ENCODE measurements at regions not wholly inside any gene's neighbourhood (a gene's known extent, or its start where the extent isn't known, plus 50 kb on each side); places are given as distances from the start of the nearest gene placed in this dataset.
A peak's percentile ranks its signal among the peaks of the same experiment; 100 is the strongest.
"Not testable (repeated sequence)": the region's sequence is repeated elsewhere in the genome, so short reads cannot be mapped to it uniquely, and the experiment has no call there.

DNA sequence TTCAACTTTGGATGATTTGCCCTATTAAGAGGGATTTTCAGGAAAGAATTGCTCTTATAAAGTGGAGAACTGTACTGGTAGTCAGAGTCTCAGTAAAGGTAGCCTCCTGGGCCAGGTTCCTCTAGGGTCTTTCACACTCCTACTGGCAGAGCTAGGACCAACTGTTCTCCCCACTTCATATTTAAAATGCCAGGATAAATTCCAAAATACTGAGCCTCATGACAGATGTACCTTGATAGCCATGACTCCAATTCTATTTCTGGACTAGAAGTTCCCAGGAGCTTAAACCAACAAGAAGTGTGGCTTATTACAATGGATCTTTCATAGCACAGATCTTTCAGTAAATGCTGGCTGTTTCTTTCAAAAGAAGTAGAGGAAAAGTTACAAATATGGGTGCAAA lies 126.5 kb downstream of the C12orf75 start:
- DNase-seq (ENCODE audit: low spot score): no peak

DNA sequence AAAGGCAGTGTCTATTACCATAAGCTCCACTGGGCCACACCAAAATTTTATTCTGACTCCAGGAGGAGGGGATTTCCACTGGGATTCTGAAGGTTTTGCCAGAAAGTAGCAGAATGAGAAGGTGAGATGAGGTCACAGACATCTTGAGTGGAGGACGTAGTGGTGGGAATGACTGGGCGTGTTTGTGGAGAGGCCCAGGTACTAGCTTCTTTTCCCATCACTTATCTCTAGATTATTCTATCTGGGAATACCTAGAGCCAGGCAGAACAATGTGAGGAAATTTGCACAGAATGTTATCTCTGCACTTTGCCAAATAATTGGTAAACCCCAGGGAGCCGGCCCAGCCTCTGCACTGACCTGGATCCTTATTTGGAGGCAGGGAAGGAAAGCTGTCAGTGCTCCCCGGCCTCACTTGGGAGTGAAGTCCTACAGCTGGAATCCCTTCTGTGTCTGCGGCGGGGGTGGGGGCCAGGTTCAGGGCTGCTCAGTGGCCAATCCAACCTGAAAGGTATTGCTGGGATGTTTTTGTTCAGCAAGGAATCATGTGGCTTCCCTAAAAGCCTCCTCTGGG lies 129.4 kb downstream of the C12orf75 start:
- no peak for DNase-seq (ENCODE audit: low spot score)

DNA sequence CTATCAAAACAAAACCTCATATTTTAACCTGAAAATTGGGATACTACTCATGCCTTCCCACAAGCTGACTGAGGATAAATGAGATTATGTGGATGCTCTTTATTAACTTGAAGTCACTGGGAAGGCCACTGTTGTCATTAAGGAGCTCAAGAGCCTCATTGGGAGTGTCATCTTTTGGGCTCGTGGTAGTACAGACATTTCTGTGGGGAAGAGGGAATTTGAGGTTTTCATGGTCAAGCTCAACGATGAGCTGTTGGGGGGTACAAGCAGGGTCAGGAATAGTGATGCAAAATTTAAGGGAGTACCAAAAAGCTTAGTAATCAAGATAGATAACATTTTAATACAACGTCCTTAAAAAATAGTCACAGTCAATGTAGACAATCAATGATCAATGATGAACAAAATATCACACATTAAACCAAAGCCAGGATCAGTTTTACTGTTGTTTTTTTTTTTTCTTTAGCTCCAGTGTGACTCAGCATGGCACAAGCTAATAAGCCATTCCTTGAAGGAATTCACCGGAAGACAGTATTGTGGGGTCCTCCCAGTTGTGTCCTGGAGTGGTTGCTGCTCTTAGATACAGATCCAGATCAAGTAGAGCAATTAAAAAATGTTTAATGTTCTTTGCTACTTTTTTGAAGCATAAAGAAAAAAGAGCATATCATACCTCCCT lies 130.9 kb downstream of the C12orf75 start:
- DNase-seq (ENCODE audit: low spot score): no peak

DNA sequence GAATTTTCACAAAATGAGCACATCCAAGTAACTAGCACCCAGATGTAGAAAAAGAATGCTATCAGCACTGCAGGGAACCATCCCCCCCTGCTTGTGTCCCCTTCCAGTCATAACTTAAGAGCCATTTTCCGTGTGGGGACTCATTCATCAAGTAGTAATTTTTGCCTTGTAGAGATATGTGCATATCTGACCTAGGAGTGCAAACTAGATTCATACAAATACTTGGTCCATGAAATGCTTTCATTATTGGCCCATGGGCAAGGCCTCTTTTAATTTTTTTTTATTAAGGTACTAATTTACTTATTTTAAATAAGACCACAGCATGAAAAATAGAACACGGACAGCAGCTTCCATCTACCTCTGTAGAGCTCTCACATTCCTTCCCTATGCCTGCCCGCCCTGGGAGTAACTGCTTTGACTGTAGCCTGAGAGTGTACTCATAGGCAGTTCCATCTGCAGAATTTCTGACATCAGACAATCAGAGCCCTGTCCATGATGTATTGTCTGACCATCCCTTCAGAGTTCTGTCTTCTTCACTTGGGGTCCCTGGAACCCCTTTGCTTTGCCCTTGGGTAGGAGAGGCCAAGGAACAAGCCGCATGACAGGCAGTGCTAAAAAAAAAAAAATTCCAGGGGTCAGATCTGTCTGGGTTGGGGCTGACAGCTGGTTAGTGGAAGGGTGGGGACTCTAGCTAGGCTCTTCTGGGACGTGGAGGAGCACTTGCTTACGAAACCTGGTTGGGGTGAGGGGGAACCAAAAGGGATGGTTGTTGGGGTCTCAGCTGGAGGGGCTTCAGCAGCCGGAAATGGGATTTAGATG lies 131.7 kb downstream of the C12orf75 start:
- DNase-seq (ENCODE audit: low spot score): no peak

DNA sequence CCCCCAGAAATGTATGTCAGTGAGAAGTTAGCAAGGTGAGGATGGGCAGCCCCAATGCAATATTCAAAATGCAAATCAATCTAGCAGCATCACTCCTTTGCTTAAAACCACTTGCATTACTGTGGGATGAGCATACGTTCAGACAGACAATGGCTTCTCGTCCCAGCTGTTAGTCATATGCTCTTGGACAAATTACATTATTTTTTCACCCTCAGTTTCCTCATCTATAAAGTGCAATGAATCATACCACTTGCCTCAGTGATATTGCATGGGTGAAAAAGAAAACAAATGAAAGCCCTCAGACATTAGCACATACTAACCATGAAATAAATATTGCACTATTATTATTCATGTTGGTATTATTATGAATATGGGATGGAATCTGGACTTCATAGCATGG lies 132.3 kb downstream of the C12orf75 start:
- DNase-seq (ENCODE audit: low spot score): peak; percentile 60

DNA sequence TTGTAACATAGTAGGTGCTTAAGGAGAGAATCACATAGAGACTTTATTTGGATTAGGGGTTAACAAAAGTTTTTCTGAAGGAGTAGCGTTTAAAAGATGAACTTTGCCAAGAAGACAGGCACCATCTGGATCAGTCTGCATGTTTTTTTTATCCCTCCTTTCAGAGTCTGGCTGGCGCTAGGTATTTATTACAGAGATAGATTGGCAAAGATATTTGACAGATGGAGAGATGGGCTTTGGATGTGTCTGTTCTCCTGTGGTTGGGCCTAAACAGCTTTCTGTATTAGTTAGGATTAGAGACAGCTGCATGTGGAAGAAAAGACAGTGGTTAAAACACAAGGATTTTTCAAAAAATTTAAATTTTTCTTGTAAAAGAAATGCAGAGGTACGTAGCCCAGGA lies 133.9 kb downstream of the C12orf75 start:
- DNase-seq (ENCODE audit: low spot score): no peak

DNA sequence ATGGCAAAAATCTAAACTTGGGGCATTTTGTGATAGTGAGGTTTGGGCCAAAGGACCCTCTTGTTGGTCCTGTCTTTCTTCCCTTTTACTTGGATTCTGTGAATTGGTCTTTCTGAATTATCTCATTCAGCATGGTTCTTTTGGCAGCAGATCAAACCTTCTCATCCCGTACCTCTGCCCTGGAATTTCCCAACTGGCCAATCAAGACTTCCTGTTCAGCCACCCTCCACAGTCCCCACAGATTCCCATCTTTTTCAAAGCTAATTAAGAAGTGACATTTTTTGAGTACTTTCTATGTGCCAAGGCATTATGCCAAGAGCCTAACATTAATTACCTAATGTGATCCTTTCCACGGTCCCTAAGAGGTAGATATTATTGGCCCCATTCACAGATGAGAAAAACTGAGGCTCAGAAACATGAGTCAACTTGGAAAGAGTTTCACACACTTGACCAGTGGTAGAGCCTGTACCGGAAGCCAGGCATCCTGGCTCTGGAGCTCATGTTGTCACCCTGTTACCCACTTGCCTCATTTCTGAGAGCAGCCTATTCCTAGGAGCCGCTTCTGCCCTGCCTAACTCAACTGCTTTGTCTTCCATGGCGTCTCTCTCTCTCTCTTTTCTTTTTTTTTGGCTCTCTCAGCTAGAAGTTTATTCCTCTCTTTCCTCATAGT lies 135.9 kb downstream of the C12orf75 start:
- DNase-seq (ENCODE audit: low spot score): no peak

DNA sequence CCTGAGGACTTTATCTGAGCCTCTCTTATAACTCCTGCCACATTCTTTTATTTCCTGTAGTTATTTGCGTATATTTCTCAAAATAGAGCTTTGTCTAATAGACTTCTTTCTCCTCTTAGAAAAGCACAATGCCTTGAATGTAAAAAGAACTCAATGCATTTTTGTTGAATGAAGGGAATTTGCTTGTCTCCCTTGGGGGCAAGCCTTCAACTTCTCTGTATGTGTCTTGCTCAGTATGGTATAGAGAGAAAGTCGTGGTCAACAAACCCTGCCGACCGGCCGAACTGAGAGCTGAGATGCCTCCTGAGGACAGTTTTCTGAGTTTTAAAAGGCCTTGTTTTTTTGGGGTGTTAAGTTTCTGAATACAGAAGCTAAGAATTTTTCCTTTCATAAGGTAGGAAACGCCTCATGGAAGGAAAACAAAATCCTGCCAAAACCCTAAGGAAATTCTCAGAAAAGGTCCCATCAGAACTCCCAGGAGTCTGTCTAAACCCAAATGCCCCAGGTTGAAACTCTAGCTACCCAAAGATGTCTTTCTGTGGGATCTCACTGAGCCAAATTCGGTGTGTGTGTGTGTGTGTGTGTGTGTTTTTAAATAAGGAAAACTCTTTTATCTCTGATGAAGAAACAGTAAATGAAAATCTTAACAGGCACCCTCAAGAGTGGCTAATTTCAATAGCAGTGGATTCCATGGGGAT lies 136.6 kb downstream of the C12orf75 start:
- no peak for DNase-seq (ENCODE audit: low spot score)

DNA sequence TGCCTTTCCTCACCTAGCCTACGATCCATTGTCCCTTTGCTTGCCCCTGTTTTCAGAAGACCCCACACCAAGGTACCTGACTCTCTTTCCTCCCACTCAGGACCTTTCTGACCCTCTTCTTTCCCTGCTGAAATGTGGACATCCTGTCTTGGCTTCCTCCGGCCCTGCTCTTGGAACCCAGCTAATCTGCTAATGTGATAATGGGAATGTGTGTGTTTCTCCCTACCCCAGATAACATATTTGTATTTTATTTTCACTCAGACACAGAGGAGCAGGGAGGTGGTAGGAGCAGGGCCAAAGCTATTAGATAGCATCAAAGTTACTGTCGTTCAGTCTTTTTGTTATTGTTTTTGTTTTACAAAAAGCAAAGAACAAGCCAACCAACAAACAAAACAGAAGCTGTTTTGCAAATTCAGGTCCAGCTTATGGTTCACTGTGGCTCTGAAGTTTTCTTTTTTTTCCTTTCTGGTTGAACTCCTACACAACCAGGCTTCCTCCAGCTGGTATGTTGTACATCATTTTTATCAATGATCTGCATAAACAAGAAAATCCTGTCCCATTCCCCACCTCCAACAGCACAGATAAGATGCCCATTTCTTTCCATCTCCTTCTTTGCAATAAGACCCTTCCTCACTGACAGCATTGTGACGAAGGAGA lies 137.3 kb downstream of the C12orf75 start:
- no peak for DNase-seq (ENCODE audit: low spot score)

DNA sequence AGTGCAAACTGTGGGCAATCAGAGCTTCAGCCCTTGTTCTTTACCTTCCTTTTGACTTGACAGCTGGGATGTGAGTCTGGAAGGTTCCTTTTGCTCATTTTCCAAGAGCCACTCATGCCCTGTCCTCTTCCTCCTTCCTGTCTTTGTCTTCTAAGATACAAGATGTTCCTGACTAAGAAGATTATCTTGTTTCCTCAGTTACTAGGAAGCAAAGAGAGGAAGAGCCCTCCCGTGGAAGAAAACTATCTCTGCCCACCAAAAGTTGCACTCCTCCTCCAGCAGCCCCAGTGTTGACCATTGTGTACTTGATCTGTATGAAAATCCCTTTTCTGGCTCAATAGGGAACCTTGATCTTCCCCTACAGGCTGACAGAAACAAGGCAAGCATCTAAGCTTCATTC lies 138.0 kb downstream of the C12orf75 start:
- no peak for DNase-seq (ENCODE audit: low spot score)

DNA sequence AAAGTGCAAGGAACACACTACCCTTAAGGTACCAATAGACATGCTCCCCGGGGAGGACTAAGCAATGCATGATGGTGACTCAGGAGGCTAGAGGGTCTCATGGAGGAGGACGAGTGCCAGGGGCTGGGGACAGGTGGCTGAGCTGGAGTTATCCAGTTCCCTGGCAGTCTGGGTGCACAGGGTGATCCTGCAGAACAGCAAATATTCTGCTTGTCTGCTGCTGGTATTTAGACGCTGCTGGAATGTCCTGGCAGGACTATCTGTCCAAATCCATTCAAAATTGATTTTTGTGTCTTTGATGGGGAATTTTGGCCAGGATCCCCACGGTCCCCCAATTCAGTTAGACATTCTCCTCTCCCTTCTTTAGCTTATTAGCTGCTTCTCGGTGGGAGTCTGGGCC lies 138.7 kb downstream of the C12orf75 start:
- DNase-seq (ENCODE audit: low spot score): no peak

DNA sequence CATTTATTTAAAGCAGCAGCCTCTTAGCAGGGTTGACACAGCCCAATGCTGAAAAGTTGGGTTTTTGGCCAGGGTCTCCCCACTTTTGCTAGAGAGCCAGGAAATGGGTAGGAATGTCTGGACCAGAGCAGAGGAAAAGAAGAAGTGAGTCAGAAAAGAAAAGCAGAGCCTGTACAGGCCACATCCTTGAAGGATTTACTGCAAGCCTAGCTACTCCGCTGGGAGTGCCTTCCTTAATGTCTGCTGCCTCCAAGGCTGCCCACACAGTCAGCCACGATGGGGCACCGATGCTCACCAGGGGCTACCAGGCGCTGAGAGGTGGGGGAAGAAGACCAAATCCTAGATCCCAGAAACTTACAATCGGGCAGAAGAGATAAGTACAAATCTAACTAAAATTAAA lies 139.2 kb downstream of the C12orf75 start:
- DNase-seq (ENCODE audit: low spot score): peak; percentile 35

DNA sequence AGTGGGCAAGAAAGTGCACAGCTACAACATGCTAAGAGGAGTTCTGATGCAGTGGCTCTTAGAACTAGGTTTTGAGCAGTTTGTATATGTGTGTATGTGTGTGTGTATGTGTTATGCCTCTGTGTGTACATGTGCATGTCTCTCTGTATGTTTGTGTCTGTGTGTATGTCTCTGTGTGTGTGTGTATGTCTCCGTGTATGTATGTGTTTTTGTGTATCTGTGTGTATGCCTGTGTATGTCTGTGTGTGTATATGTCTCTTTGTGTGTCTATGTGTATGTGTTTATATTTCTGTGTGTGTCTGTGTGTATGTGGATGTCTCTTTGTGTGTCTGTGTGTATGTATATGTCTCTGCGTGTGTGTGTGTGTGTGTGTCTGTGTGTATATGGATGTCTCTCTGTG lies 139.6 kb downstream of the C12orf75 start:
- DNase-seq (ENCODE audit: low spot score): no peak

DNA sequence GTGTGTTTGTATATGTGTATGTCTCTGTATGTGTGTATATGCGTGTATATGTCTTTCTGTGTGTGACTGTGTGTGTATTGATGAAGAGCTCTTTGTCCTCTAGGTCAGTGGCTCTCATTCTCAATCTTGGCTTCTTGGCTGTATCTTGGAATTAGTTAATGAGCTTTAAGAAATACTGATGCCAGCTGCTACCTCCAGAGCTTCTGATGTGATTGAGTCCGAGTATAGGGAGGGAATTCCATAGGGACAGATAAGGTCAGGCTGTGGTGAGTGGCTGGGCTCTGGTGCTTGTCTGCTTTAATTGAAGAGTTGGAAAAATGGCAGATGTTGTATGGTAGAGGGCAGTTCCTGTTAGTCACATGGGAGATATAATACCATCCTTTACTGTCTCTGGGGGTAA lies 140.1 kb downstream of the C12orf75 start:
- no peak for DNase-seq (ENCODE audit: low spot score)

DNA sequence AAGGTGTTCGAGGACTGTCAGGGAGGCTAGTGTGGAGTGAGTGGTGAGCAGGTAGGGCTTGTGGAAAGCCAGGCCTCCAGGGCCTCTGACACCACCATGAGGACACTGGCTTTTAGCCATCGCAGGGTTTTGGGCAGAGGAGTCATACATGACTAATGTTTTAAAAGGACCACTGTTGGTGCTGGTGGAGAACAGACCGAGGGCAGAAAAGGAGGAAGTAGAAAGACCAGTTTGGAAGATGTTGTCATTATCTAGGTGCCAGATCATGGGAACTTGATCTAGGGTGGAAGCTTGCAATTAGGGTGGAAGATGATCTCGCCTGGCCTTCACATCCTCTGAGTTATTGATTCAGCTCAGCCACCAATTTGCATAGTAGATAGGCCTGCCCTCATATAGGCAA lies 144.2 kb downstream of the C12orf75 start:
- DNase-seq (ENCODE audit: low spot score): no peak

DNA sequence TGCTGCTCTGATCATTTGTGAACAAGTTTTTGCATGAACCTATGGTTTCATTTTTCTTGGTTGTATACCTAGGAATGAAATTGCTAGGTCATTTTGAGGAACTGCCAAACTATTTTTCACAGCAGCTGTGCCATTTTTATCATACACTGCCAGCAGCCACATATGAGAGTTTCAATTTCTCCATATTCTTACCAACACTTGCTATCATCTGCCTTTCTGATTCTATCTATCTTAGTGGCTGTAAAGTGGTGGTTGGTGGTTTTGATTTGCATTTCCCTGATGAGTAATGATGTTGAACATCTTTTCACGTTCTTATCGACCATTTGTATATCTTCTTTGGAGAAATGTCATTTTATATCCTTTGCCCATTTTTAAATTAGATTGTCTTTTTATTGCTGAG lies 146.1 kb downstream of the C12orf75 start:
- no peak for DNase-seq (ENCODE audit: low spot score)

DNA sequence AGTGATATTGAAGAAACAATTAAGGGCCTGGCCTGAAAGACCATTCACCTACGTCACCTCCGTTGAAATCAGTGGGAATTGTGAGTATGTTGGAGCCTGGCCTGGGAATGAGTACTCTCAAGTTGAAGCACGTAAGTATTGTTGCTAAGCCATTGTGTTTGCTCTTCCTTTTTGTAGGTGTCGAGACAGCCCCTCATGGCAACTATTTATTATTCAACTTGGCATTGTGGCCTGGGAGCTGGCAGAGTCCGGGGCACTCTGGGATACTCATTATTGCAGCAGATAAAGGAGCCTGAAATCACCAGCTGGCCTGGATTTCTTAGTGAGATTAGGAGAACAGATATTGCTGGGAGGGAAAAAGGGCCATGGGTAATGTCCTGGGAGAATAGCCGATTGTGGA lies 147.4 kb downstream of the C12orf75 start:
- DNase-seq (ENCODE audit: low spot score): no peak

DNA sequence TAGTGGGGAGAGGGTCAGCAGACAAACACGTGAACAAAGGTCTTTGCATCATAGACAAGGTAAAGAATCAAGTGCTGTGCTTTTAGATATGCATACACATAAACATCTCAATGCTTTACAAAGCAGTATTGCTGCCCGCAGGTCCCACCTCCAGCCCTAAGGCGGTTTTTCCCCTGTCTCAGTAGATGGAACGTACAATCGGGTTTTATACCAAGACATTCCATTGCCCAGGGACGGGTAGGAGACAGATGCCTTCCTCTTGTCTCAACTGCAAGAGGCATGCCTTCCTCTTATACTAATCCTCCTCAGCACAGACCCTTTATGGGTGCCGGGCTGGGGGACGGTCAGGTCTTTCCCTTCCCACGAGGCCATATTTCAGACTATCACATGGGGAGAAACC lies 148.3 kb downstream of the C12orf75 start:
- not testable (repeated sequence) for DNase-seq (ENCODE audit: low spot score)

DNA sequence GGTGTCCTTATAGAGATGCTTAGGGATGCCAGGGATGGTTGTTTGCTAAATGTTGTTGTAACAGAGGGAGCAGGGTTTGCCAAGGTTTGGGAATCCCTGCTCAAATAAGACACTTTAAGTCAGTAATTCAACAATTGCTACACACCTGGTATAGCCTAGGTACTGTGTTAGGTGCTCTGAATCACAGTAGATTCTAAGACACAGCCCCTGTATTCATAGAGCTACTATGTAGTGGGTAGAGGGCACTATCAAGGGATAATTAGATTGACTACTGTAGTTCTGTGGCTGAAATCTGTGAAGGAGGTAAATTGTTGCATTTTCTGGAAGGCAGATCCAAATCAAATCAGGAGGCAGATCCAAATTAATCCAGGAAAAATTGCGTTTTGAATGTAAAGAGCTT lies 149.2 kb downstream of the C12orf75 start:
- DNase-seq (ENCODE audit: low spot score): no peak

DNA sequence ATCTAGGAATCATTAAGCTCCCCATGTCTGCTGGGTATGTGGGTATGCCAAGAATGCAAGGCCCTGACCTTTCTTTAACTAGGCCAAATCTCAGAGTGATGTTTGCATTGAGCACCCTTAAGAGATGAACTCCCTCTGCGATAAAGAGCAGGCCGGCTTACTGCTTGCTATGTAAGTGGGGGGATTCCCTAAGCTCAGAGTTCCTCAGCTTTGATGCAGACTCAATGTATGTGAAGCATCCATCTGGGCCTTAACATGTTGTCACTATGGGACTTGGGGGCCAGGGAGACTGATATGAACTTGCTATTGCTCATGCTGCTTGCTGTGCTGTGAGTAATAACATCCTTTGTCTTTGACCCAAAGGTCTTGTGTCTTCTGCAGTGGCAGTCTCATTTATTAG lies 149.7 kb downstream of the C12orf75 start:
- no peak for DNase-seq (ENCODE audit: low spot score)

DNA sequence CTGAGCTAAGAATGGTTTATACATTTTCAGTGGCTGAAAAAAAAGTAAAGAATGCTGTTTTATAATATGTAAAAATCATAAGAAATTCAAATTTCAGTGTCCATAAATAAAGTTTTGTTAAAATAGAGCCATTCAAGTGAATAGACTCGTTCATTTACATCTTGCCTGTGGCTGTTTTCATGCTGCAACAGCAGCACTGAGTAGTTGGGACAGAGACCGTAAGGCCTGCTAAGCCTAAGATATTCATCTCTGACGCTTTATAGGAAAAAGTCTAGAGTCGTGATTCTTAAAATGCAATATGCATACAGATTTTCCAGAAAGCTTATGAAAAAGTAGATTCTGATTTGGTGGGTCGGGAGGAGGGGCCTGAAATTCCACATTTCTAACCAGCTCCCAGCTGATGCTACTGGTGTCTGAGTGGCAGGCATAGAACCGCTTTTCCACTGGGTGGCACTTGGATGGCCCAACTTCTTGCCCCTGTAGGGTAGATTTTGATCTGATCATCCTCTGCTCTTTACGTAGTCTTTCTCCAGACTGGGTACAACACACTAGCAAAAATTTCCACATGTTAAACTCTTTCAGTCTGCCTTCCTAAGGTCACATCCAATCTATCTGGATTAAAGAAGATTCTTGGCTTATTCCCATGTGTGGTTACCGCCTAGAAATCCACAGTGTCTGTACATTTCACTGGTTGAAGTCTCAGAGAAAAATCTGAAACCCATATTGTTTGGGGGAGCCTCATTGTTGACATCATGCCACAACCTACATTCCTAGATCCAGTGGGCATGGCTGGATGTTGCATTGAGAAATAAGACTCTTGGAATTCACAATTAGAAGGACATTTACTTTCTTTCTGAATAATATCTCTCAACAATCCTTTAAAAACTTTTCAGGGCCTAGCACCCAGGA lies 151.2 kb downstream of the C12orf75 start:
- DNase-seq (ENCODE audit: low spot score): peak; percentile 35
